ENCODE measurements at regions not wholly inside any gene's neighbourhood (a gene's known extent, or its start where the extent isn't known, plus 50 kb on each side); places are given as distances from the start of the nearest gene placed in this dataset.
"Not testable (repeated sequence)": the region's sequence is repeated elsewhere in the genome, so short reads cannot be mapped to it uniquely, and the experiment has no call there.

DNA sequence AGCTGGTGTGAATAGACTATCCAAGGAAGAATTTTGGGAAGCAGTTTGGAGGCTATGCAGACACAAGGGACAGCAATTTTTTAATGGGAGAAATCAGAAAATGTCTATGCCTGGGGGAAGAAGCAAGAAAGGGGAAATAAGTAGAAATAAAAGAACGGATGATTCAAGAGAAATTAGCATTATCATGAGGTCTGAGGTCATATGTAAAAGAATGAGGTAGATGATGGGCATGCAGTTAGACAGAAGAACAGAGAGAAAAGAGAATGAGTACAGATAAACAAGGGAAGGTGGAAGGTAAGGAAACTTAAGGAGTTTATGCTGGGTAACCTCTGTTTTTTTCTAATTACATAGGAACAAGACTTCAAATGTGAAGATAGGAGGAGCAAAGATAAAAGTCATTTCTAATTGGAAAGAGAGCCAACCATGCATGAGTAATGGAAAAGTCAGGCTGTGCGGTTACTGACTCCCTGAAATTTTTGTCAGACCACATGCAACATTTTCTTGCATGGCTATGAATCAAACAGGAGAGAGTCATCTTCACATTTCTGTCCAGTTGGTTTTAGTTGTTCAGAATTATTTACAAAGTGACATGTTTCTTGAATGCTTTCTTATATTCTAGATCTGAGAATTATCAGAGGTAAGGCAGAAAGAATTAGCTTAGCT is 101.0 kb upstream of the PIK3R1 start:
- no peak for DNase-seq

DNA sequence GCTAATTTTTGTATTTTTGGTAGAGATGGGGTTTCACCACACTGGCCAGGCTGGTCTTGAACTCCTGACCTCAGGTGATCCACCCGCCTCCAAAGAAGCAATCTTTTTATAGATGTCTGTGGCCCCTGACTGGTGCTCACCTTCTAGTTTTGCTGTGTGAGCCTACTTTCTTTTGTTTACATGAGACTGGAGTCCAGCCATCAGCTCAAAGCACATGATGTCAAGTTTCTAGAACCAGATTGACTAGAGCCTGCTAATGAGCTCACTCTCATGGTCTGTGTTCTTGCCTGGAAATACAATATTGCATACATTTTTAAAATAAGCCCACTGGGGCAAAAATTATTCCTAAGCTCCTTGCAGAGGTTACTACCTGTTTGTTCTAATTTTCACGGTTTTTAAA is 102.9 kb upstream of the PIK3R1 start:
- DNase-seq: no peak

DNA sequence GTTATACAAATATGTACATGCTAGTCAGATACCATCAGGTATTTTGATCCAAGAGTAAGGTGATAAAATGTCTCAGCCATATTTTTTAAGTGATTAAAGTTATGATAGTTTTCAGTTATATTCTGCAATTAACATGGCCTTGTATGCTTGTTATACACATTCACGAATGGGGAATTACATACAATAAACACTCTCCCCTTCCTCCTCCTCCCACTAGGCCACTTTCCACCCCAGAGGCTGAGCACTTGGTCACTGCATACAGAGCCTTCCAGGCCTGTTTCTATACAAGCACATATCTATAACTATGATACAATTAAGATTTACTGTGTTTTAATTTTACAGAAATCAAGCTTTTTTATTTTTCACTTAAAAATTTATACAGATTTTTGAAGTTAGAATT is 104.7 kb upstream of the PIK3R1 start:
- no peak for DNase-seq

GRCh38 chr5:68110264-68110663 is 105.3 kb upstream of the PIK3R1 start:
- DNase-seq: no peak

GRCh38 chr5:68104217-68104616 is 111.3 kb upstream of the PIK3R1 start:
- DNase-seq: not testable (repeated sequence)

DNA sequence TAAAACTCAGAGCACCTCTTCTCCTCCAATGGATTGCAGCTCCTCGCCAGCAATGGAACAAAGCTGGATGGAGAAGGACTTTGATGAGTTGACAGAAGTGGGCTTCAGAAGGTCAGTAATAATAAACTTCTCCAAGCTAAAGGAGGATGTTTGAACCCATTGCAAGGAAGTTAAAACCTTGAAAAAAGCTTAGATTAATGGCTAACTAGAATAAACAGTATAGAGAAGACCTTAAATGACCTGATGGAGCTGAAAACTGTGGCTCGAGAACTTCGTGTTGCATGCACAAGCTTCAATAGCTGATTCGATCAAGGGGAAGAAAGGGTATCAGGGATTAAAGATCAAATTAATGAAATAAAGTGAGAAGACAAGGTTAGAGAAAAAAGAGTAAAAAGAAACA is 112.3 kb upstream of the PIK3R1 start:
- not testable (repeated sequence) for DNase-seq

DNA sequence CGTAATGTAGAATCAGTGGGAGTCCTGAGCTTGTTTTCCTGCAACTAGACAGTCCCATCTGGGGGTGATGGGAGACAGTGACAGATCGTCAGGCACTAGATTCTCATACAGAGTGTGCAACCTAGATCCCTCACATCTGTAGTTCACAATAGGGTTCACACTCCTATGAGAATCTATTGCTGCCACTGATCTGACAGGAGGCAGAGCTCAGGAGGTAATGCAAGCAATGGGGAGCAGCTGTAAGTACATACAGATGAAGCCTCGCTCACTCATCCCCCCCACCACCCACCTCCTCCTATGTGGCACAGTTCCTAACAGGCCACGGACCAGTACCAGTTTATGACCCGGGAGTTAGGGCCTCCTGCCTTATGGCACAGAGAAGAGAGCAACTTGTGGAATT is 116.2 kb upstream of the PIK3R1 start:
- no peak for DNase-seq

GRCh38 chr5:68093455-68094159 is 121.9 kb upstream of the PIK3R1 start:
- no peak for DNase-seq

DNA sequence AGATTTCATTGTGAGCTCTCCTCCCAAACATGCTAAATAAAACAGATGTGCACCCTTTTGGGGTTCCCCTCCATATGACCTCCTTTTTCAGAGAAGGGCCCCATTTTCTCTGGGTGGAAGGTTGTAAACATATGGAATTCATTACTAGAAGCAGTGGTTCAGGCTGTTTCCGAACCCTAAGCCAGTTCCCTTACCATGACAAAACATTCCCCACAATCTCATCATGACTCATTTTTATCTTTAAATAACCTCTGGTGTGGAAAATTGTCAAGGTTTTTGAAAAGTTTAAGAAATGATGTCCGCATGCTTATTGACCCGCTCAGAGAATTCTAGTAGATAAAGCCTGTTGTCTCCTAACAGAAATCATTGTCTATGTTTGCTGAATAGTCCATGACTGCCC is 127.3 kb upstream of the PIK3R1 start:
- no peak for DNase-seq

DNA sequence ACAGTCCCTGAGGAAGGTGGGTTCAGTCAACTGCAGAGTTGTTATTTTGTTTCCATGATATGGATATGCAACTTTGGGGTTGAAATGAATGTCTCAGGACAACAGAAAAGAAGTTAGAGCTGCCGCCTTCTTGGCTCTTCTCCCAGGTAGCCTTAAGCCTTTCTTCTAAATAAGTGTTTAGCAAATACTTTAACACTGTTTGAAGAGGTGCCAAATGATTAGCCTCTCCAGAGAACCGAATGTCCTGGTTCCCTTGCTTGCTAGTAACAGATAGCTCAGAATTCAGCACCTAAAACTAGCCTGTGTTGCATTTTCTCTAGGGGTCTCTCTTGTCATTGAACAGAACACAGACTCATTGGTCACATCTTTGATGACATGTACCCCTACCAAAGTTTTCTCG is 127.7 kb upstream of the PIK3R1 start:
- DNase-seq: no peak

DNA sequence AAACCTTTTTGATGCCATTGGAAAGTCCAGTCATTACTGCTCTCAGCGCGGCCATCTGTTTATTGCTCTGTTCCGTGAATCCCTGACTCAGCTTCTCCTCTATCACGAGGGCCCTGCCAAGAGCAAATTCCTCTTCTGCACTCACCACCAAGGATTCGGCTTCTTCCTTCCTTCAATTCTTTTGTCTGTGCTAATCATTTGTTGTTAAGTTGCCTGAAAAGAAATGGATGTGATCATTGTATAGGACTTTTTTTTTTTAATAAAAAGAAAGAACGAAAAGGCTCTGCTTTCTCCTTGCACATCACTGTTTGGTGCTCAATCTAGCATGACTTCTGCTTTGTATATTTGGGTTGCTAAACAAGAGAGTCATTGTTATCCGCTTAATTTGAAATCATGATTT is 128.7 kb upstream of the PIK3R1 start:
- no peak for DNase-seq

GRCh38 chr5:68086439-68086838 is 129.1 kb upstream of the PIK3R1 start:
- DNase-seq: no peak

DNA sequence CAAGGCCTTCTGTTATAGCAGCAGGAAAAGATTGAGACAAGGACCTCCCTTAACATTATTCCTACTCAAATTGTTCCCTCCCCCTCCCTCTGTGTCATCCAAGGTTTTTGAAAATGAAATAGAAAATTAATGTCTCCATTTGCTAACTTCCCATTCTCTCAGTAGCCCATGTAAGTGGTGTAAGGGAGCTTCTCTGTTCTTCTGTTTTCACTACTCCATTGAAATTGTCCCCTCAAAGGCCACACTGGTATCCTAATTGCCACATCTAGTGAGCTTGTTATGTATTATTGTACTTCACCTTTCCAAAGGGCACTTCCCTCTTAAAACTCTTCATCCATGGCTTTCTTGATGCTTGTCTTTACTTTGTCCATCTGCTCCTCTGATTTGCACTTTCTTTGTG is 131.2 kb upstream of the PIK3R1 start:
- DNase-seq: no peak

DNA sequence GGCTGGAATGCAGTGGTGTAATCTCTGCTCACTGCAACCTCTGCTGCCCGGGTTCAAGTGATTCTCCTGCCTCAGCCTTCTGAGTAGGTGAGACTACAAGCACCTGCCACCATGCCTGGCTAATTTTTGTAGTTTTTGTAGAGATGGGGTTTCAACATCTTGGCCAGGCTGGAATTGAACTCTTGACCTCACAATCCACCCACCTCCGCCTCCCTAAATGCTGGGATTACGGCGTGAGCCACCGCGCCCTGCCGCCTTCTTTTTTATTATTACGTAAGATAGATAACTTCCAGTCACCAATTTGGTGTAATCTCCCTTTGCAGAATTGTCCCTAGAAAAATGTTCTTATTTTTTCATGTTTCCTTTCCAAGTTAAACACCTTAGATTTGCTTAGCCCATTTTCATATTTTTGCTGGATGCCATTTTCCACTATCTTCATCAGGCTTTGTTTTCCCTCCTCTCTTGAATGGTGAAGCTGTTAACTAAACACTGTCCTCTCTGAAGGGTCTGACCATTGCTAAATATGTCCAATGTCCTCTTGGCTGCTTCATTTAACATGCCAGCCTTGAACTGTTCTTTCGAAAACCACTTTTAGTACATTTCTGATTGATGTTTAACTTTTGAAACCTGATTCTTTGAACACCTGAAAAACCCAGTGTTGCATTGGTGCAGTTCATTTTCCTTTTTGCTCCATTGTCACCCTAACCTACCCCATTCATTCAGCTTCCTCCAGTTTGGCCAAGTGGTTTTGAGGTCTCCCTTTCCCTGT is 135.1 kb upstream of the PIK3R1 start:
- DNase-seq: no peak

DNA sequence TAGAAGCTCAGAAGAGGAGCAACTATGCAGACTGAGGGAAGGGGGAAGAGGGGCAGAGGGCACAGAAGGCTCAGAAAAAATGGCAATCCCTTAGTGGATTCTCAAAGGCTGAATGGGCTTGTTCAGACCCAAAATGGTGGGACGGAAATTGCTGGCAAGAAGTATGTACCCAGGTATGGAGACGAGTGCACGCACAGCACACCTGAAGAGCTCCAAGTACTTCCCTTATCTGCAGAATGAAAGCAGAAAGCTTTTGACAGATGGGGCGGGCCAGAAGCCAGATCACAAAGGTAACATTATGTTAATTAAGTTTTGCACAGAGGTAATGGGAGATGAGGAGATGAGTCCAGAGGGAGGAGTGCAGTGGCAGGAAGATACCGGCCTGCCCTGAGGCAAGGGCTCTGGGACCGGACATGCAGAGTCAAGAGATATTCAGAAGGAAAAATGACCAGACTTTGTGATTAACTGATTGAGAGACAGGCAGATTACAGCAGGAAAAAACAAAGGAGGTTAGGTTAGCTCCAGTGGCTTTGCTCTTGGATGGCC is 138.1 kb upstream of the PIK3R1 start:
- DNase-seq: no peak

- no peak for DNase-seq
These were observed 140.9 kb upstream of the PIK3R1 start for GRCh38 chr5:68074633-68075032.

- DNase-seq: no peak
These were observed 141.4 kb upstream of the PIK3R1 start for GRCh38 chr5:68074048-68074632.

DNA sequence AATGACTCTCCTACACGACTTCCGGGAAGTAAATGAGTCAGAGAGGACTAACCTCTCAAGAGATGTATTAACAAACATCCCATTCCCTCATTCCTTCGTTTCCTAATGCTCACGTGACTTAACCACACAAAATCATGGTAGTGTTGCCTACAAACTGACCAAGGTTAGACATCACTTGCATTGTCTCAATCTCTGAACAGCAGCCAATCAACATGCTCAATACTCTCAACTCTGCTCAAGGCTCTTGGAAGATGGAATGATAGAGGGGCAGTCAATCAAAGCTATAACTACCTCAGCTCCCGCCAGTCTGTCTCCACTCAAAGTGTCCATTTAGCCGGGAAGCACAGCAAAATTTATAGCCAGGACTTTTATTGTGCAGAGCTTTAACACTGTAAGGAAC is 143.8 kb upstream of the PIK3R1 start:
- peak; percentile 66 for DNase-seq

- DNase-seq: no peak
These were observed 144.3 kb upstream of the PIK3R1 start for GRCh38 chr5:68071282-68071632.

- no peak for DNase-seq
These were observed 144.8 kb upstream of the PIK3R1 start for GRCh38 chr5:68070591-68071281.

DNA sequence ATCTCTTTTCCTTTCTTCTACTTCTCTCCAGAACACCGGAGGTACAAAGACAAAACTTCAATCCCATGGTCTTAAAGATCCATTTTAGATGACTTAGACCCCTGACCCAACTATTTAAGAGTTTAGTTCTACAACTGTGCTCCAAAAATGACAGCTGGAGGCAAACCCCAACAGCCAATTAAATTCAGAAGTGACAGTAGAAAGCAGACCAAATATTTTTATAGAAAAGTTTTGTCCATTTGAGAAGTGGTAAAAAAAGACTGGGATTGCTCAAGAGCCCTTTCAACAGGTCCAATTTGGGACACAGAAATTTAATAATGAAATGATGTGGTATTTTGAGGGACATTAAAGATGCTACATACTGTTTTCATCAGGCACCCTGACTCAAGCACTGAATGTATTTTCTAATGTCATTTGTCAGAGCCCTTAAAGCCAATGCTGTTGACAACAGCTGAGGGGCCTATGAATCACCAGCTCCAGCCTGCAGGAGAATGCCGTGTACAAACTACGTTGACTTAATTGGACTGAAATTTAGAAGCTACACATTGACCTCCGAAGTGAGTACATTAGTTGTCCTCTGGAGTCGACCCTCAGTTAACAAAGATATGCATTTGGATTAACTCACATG is 147.5 kb upstream of the PIK3R1 start:
- no peak for DNase-seq

- DNase-seq: no peak
These were observed 148.3 kb upstream of the PIK3R1 start for GRCh38 chr5:68067291-68067690.

All from NCI-H2227 treated with DMSO at 0.1 percent for 48 hours (cell line).